IPS-18a (cell line): ENCODE measurements at regions not wholly inside any gene's neighbourhood (a gene's known extent, or its start where the extent isn't known, plus 50 kb on each side); places are given as distances from the start of the nearest gene placed in this dataset.

Experiments used
- H3K27ac ChIP-seq: one replicate; pipeline ENCODE4 v1.5.1; 2013; ENCODE audit warnings: low read length
- H3K27me3 ChIP-seq: one replicate; pipeline ENCODE4 v1.6.1; 2013; ENCODE audit warnings: mild to moderate bottlenecking, low read length; ENCODE audit not compliant: control insufficient read depth, insufficient read depth
- H3K36me3 ChIP-seq: one replicate; pipeline ENCODE4 v1.6.1; 2013; ENCODE audit warnings: low read depth, low read length; ENCODE audit not compliant: control insufficient read depth
- H3K4me1 ChIP-seq: one replicate; pipeline ENCODE4 v1.6.1; 2013; ENCODE audit warnings: low read depth, low read length; ENCODE audit not compliant: control insufficient read depth
- H3K4me3 ChIP-seq: one replicate; pipeline ENCODE4 v1.5.1; 2013; ENCODE audit warnings: low read length
- H3K9ac ChIP-seq: one replicate; pipeline ENCODE4 v1.6.1; 2013; ENCODE audit warnings: mild to moderate bottlenecking, low read length, moderate library complexity
- H3K9me3 ChIP-seq: one replicate; pipeline ENCODE4 v1.6.1; 2013; ENCODE audit warnings: low read depth, low read length; ENCODE audit not compliant: control insufficient read depth

DNA sequence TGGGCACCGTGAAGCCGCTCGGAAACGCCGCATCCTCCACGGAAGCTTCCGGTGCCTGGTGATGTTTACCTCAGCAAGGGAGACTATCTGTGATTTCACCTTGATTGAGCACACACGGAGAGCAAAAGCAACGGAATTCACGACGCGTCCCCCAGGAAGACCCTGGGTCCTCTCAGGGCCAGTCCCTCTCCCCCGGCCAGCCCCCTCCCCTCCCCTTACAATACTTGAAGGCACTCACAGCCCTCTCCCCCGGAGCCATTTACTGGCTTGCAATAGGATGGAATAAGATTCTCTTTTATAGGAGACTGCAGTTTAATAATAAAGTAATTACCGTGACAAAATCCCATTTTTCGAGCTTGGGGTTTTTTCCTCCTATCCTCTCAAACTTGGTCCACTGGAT, 104.7 kb downstream of the ENGASE start:
- Histone ChIP-seq H3K4me3 (no peak overlapping the region), H3K36me3 (no peaks in the 10 kb centered on the region), H3K27me3 (peaks cover 23% of the 10 kb centered on the region), H3K27ac (no peak overlapping the region), H3K4me1 (peaks cover 4% of the 10 kb centered on the region), H3K9ac (no peak overlapping the region), H3K9me3 (no peaks in the 10 kb centered on the region)

GRCh38 chr17:79177877-79178276, 103.3 kb downstream of the ENGASE start:
- no peaks in the 10 kb centered on the region for H3K36me3 ChIP-seq
- H3K27ac ChIP-seq = no peak overlapping the region
- no peak overlapping the region for H3K4me3 ChIP-seq
- no peaks in the 10 kb centered on the region for H3K9me3 ChIP-seq
- no peaks in the 10 kb centered on the region for H3K4me1 ChIP-seq
- no peak overlapping the region for H3K9ac ChIP-seq
- H3K27me3 ChIP-seq = peaks cover 12% of the 10 kb centered on the region

- peaks cover 8% of the 10 kb centered on the region for H3K27me3 ChIP-seq
- no peaks in the 10 kb centered on the region for H3K9me3 ChIP-seq
- H3K36me3 ChIP-seq = no peaks in the 10 kb centered on the region
- H3K9ac ChIP-seq = no peak overlapping the region
- no peaks in the 10 kb centered on the region for H3K4me1 ChIP-seq
- H3K27ac ChIP-seq = no peak overlapping the region
- no peak overlapping the region for H3K4me3 ChIP-seq
Observed at GRCh38 chr17:79176792-79177601, 102.4 kb downstream of the ENGASE start.

- H3K36me3 ChIP-seq = no peaks in the 10 kb centered on the region
- H3K4me1 ChIP-seq = no peaks in the 10 kb centered on the region
- no peaks in the 10 kb centered on the region for H3K9me3 ChIP-seq
- no peak overlapping the region for H3K27ac ChIP-seq
- no peak overlapping the region for H3K9ac ChIP-seq
- no peak overlapping the region for H3K4me3 ChIP-seq
- no peaks in the 10 kb centered on the region for H3K27me3 ChIP-seq
Observed at GRCh38 chr17:79174905-79175856, 100.6 kb downstream of the ENGASE start.

DNA sequence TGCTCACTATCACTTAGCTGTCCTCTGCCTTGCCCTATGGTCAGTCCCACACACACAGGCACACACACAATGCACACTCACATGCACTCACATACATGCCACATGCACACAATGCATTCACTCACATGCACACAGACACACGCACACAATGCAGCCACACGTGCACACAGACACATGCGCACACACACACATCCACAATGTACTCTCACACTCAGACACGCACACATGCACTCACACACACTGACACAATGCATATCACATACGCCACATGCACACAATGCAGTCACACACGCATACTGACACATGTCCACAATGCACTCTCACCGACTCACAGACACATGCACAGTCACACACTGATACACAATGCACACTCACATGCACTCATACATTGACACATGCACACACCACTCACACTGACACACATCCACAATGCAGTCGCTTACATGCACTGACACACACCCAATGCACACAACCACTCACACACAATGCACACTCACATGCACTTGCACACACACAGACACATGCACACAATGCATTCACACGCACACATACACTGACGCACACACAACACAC, 99.7 kb downstream of the ENGASE start:
- H3K9me3 ChIP-seq = no peaks in the 10 kb centered on the region
- no peaks in the 10 kb centered on the region for H3K36me3 ChIP-seq
- H3K27ac ChIP-seq = no peak overlapping the region
- H3K9ac ChIP-seq = no peak overlapping the region
- H3K27me3 ChIP-seq = no peaks in the 10 kb centered on the region
- H3K4me3 ChIP-seq = no peak overlapping the region
- H3K4me1 ChIP-seq = no peaks in the 10 kb centered on the region

DNA sequence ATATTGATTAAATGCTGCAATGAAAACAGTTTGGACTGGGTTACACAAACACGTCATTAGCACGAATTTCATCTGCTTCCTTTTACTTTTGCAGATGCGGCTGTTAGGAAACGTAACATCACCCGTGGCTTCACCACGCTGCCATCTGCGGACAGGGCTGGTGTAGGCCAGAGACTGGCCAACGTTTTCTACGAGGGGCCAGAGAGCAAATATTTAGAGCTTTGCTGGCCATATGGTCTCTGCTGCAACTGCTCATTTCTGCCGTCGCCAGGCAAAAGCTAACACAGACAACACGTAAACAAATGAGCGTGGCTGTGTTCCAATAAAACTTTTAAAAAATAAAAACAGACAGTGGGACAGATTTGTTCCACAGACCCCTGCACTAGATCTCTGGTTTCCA, 96.6 kb downstream of the ENGASE start:
- H3K4me1 ChIP-seq = no peaks in the 10 kb centered on the region
- H3K36me3 ChIP-seq = no peaks in the 10 kb centered on the region
- H3K9ac ChIP-seq = no peak overlapping the region
- H3K9me3 ChIP-seq = no peaks in the 10 kb centered on the region
- no peak overlapping the region for H3K4me3 ChIP-seq
- no peak overlapping the region for H3K27ac ChIP-seq
- H3K27me3 ChIP-seq = no peaks in the 10 kb centered on the region

DNA sequence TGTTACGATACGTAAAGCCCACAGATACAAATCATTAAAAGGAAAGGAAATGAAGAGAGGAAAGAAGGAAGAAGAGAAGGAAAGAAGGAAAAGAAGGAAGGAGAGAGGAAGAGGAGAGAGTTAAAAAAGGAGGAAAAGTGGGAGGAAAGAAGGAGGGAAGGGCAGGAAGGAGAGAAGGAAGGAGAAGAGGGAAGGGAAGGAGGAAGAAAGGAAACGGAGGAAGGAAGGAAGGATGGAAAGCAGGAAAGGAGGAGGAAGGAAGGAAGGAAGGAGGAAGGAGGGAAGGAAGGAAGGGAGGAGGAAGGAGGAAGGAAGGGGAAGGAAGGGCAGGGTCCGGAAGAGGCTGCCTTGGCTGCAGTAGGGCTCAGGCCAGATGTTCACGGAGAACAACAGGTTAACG, 95.2 kb downstream of the ENGASE start:
- H3K9ac ChIP-seq = no peak overlapping the region
- no peaks in the 10 kb centered on the region for H3K4me1 ChIP-seq
- H3K36me3 ChIP-seq = no peaks in the 10 kb centered on the region
- H3K9me3 ChIP-seq = no peaks in the 10 kb centered on the region
- no peaks in the 10 kb centered on the region for H3K27me3 ChIP-seq
- H3K4me3 ChIP-seq = no peak overlapping the region
- H3K27ac ChIP-seq = no peak overlapping the region

- Histone ChIP-seq H3K27me3 (no peaks in the 10 kb centered on the region), H3K9me3 (no peaks in the 10 kb centered on the region), H3K9ac (no peak overlapping the region), H3K27ac (no peak overlapping the region), H3K36me3 (no peaks in the 10 kb centered on the region), H3K4me3 (no peak overlapping the region), H3K4me1 (no peaks in the 10 kb centered on the region)
Observed at GRCh38 chr17:79169366-79169765, 94.7 kb downstream of the ENGASE start.

- Histone ChIP-seq H3K4me3 (no peak overlapping the region), H3K9ac (no peak overlapping the region), H3K36me3 (no peaks in the 10 kb centered on the region), H3K27ac (no peak overlapping the region), H3K4me1 (no peaks in the 10 kb centered on the region), H3K9me3 (no peaks in the 10 kb centered on the region), H3K27me3 (no peaks in the 10 kb centered on the region)
Observed at GRCh38 chr17:79168486-79169055, 93.9 kb downstream of the ENGASE start.

GRCh38 chr17:79167486-79167885, 92.9 kb downstream of the ENGASE start:
- Histone ChIP-seq H3K9ac (no peak overlapping the region), H3K27me3 (no peaks in the 10 kb centered on the region), H3K4me3 (no peak overlapping the region), H3K36me3 (no peaks in the 10 kb centered on the region), H3K4me1 (no peaks in the 10 kb centered on the region), H3K27ac (no peak overlapping the region), H3K9me3 (no peaks in the 10 kb centered on the region)

DNA sequence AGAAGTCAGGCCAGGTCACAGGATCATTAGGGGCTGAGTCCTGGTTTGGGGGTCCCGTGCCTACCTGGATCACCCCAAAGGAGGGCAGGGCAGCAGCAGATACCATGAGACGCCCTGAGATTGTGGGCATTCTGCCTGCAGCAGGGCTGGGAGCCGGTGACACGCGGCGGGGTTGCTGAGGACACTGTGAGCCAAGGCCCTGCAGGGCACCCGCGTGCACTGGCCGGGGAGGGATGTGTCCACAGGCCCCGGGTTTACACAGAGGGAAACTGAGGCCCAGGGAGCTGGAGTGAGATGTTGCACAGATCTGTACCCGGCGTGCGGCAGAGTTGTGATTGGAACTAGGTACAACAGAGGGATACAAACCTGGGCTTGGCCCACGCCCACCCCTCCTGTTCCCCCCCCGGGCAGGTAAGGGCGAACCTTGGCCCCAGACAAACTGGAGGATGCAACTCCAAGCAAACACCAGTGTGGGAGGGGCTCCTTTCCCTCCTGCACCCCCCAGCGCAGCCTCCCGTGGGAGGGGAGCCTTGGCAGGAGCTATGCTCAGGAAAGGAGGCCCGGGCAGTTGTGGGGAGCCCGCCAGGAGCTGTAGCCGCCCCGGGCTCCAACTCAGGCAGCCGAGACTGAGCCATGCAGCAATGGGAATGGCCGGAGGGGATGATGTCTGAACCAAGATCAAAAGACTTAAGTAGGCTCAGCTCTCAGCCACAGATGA, 91.3 kb downstream of the ENGASE start:
- Histone ChIP-seq H3K4me1 (no peaks in the 10 kb centered on the region), H3K27me3 (no peaks in the 10 kb centered on the region)

More for the DNA sequence above, 91.3 kb downstream of the ENGASE start:
- no peaks in the 10 kb centered on the region for H3K36me3 ChIP-seq
- no peak overlapping the region for H3K4me3 ChIP-seq
- no peak overlapping the region for H3K9ac ChIP-seq
- no peaks in the 10 kb centered on the region for H3K9me3 ChIP-seq
- H3K27ac ChIP-seq = no peak overlapping the region
